GM21367 (cell line): ENCODE measurements at regions not wholly inside any gene's neighbourhood (a gene's known extent, or its start where the extent isn't known, plus 50 kb on each side); places are given as distances from the start of the nearest gene placed in this dataset.

Experiments used
- ATAC-seq: cut with Tn5 transposase; IDR thresholded peaks from one replicate; pipeline ENCODE4 v1.9.1; 2021; ENCODE audit not compliant: unreplicated experiment

- ATAC-seq: no peak
Observed at GRCh38 chr2:220198896-220199295, 571.5 kb downstream of the SLC4A3 start.

GRCh38 chr2:220202066-220202465, 574.6 kb downstream of the SLC4A3 start:
- ATAC-seq: no peak

GRCh38 chr2:220209093-220209492, 581.7 kb downstream of the SLC4A3 start:
- no peak for ATAC-seq

- ATAC-seq: no peak
Observed at GRCh38 chr2:220209751-220210150, 582.3 kb downstream of the SLC4A3 start.

- no peak for ATAC-seq
Observed at GRCh38 chr2:220212296-220213080, 585.1 kb downstream of the SLC4A3 start.

- no peak for ATAC-seq
Observed at GRCh38 chr2:220215785-220216184, 588.4 kb downstream of the SLC4A3 start.

GRCh38 chr2:220219371-220219770, 591.9 kb downstream of the SLC4A3 start:
- ATAC-seq: no peak

- no peak for ATAC-seq
Observed at GRCh38 chr2:220220009-220220408, 592.6 kb downstream of the SLC4A3 start.

GRCh38 chr2:220221992-220222391, 594.6 kb downstream of the SLC4A3 start:
- ATAC-seq: no peak

GRCh38 chr2:220224691-220225543, 597.5 kb downstream of the SLC4A3 start:
- no peak for ATAC-seq

GRCh38 chr2:220226076-220226475, 598.6 kb downstream of the SLC4A3 start:
- no peak for ATAC-seq

- no peak for ATAC-seq
Observed at GRCh38 chr2:220226546-220226945, 599.1 kb downstream of the SLC4A3 start.

GRCh38 chr2:220227266-220227920, 600.0 kb downstream of the SLC4A3 start:
- ATAC-seq: no peak

- ATAC-seq: no peak
Observed at GRCh38 chr2:220228310-220229006, 601.0 kb downstream of the SLC4A3 start.

GRCh38 chr2:220240641-220241040, 613.2 kb downstream of the SLC4A3 start:
- ATAC-seq: no peak

GRCh38 chr2:220241423-220241822, 614.0 kb downstream of the SLC4A3 start:
- ATAC-seq: no peak

- ATAC-seq: no peak
Observed at GRCh38 chr2:220243571-220243970, 616.1 kb downstream of the SLC4A3 start.

- ATAC-seq: no peak
Observed at GRCh38 chr2:220246386-220246785, 619.0 kb downstream of the SLC4A3 start.

GRCh38 chr2:220247588-220248350, 620.3 kb downstream of the SLC4A3 start:
- ATAC-seq: no peak

- no peak for ATAC-seq
Observed at GRCh38 chr2:220259662-220260061, 632.2 kb downstream of the SLC4A3 start.
